Cerebellar cortex (tissue), 1 donor: ENCODE measurements at regions not wholly inside any gene's neighbourhood (a gene's known extent, or its start where the extent isn't known, plus 50 kb on each side); places are given as distances from the start of the nearest gene placed in this dataset.
A peak's percentile ranks its signal among the peaks of the same experiment; 100 is the strongest.

Source experiments
- DNase-seq: peaks from one replicate; pipeline ENCODE4 v3.0.0-alpha.2; 2015; ENCODE audit warnings: low spot score

DNA sequence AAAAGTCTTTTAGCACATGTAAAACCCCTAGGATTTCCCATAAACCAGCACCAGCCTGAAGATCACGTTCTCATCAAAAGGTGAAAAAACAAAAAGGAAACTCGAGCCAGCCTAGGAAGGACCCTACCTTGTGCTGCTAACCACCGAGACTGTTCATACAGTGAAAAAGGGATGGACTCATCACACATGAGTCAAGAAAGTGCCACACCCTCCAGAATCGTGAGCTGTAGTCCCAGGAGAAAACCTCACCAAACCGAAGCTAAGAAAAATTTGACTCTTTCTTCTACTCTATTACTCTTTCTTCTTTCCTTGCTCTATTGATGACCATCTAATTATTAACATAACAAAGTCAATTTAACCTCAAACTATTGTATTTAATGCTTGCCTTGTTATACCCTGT, 124.8 kb upstream of the USP9Y start:
- no peak for DNase-seq

DNA sequence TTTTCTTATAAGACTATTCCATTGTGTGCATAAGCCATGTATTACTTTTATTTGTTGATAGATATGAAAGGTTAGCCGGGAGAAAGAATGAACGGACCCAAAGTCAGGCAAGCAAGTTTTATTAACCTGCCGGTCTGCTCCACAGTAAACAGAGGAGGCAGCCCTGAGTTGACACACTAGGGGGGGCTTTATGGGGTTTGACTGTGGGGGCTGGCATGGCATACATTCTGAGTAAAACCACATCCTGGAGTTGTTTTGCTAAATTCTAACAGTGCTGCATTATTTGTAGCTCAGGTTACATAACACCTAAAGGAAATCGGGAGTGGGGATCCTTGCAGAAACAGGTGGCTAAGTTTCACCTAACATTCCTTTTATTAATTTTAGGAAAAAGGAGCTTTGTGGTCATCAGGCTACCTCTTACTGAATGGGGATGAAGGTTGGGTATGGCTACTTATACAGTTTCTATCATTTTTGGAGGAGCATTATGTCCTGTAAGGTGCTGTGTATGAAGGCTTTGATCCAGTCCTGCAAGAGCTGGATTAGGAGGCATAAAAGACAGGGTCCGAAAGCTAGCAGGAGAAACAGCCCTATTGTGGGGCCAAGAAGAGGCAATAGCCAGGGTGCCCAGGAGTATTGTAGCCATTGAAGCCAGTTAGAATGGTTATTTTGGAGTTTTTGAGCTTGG, 107.4 kb upstream of the USP9Y start:
- DNase-seq = no peak

DNA sequence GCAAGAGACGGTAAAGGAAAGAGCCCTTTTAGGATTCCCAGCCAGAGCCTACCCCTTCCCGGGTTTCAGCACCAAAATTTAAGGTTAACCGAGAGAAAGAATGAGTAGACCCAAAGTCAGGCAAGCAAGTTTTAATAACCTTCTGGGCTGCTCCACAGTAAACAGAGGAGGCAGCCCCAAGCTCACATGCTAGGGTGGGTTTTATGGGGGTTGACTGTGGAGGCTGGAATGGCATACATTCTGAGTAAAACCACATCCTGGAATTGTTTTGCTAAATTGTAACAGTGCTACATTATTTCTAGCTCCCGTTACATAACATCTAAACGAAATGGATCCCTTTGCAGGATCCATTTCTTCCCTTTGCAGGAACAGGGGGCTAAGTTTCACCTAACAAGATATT, 102.2 kb upstream of the USP9Y start:
- no peak for DNase-seq

DNA sequence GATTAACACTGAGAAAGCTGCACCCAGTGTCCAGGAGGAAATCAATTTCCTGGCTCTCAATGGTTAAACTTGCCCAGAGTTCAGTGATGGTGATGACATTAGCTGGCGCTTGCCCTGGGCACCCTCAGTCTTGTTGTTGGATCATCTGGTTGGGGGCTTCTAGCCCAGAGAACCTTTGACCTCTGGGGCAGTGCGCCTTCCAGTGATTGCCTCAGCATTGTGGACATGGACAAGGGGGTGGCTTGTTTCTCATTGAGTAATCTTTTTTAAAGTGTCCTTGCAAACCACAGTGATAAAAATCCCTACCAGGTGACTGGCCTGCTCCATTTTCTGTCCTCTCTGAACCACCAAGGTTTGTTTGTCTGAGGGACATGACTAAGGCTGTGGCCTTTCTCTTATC, 95.6 kb upstream of the USP9Y start:
- DNase-seq = no peak

DNA sequence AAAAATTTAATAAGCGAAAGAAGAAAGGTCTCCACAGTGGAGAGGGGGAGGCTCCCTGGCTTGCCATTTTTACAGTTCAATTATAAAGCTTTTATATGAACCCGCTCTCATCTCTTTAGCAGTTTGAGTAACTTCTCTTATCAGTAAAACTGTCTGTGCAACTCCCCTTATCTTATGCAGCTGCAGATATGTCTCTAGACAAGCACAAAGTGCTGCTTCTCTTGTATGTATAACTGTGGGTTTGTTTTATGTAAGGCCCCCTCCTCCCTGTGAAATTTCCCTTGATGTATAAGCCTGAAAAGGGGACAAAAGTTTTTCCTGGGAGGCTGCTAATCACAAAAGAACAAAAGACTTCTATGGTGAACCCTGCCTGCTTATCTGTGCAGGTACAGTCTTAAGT, 90.2 kb upstream of the USP9Y start:
- DNase-seq = no peak

DNA sequence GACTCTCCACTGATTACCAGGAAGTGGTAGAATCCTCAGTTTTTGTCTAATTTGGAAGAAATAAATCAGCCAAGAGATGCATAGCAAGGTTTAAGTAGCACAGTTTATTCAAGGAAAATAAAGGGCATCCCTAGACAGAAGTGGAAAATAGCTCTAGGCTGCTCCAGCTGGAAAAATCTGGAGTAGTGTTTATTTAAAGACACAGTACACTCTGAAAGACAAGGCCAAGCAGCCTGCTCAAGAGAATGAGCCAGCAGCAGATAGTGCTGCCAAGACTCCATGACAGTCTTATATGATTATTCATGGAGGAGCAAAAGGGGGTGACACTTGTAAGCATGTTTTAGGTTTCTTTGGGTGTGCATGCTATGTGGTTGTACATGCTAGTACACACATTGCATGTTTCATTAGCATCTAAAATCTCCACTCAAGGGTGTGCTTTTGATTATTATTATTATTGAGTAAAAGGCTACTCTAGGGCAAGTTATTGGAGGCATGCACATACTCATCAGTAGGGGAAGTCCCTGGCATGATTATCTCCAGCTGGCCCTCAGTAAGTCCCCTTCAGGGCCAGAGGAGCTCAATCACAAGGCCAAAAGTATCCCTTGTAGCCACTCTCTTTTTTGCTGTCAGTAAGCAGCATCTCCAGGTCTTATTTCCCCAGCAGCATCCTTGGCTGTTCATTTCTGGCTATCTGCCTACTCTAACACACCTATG, 85.1 kb upstream of the USP9Y start:
- DNase-seq = no peak

DNA sequence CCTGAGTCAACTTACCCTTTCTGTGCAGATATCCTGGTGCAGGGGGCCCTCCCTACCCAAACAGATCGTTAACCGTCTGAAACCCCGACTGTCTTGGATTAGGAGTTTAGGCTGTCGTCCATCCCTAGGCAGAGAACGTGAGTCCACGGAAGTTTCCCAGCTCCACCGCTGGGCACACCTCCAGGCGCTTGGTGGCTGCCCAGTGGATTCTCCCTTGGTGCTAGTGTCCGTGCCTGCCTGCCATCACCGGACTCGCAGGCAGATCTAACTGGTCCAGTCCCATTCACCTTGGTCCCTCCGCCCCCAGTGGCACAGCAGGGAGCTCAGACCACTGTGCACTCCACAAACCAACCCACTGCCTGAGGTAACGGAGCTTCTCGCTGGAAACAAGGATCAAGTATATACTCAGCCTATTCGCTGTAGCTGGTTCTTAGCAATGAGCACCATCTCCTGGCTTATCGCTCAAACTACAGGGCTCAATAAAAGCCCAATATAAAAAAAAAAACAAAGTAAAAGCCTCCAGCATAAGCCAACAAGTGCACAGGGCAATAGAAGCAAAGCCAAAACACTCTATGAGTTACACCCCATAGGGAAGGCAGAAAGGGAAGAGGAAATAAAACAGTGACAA, 79.5 kb upstream of the USP9Y start:
- peak; percentile 22 for DNase-seq

DNA sequence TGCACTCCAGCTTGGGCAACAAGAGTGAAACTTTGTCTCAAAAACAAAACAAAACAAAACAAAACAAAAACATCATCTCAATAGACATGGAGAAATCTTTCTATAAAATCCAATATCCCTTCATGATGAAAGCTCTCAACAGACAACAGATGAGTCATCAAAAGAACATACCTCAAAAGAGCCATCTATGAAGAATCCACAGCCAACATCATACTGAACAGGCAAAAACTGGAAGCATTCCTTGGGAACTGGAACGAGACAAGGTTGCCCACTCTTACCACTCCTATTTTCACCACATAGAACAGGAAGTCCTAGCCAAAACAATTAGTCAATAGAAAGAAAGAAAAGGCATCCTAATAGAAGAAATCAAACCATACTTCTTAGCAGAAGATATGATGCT, 77.8 kb upstream of the USP9Y start:
- DNase-seq = no peak

DNA sequence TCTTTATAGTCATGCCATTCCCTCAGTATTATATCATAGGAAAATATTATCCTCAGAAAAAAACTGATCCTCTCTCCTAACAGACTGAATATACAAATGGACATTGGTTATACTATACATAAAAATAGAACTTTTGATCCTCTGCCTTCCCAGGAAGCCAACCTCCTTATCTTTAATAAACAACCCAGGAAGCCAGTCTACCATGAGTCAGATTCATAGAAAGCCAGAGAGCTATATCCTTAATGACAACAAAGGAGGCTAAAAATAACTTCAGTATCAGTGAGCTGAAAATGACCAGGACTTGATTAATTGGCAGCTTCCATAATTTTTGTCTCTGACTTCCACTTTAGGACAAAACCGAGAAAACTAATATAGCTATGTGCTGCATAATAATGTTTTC, 58.0 kb upstream of the USP9Y start:
- no peak for DNase-seq

DNA sequence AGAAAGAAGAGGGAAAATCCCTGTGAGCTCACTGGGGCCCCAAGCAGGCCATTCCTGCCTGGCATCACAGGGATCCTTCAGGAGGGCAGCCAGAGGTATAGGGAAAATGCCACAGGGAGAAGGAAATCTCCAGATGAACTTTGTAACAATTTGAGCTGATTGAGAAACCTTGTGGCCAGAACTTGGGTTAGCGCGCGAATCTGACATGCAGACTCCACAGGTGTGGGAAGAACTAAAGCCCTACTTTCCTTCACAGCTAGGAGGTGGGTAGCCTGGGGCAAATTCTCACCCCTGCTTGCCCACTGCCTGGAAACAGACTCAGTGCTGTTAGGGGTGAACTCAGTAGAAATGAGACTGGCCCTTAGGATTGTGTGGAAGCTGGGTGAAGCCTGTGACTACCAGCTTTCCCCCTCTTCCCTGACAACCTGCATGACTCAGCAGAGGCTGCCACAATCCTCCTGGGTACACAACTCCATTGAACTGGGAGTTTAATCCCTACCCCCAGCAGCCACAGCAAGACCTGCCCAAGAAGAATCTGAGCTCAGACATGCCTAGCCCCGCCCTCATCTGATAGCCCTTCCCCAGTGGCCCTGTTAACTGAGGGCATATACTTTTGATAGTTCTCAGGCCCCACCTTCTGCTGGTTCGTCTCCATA, 57.2 kb upstream of the USP9Y start:
- no peak for DNase-seq

DNA sequence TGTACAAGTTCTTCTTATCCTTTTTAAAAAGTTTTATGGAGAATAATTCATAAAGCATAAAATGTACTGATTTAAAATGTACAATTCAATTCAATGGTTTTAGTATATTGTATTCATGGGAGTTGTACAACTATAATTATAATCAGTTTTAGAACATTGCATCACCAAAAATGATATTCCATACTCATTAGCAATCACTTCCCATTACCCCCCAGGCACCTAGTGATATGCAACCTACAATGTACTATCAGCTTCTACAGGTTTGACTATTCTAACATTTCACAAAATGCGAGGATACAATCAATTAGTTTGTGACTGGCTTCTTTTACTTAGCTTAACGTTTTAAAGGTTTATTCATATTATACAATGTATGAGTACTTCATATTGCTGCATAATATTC, 49.9 kb upstream of the USP9Y start:
- DNase-seq = no peak
